Liver (tissue), 8 donors: ENCODE measurements at regions not wholly inside any gene's neighbourhood (a gene's known extent, or its start where the extent isn't known, plus 50 kb on each side); places are given as distances from the start of the nearest gene placed in this dataset.

ENCODE experiments used
- DNase-seq: peaks from one replicate; pipeline ENCODE4 v3.0.0-alpha.2; 2017; ENCODE audit warnings: low spot score
- H3K27ac ChIP-seq, 2 donors: one replicate each; pipeline ENCODE4 v1.7.0; 2013; ENCODE audit warnings: inconsistent platforms in 2 of 2, low read length in 2 of 2, control low read depth in 1 of 2, low read depth in 1 of 2, mild to moderate bottlenecking in 1 of 2
- H3K27me3 ChIP-seq, 4 donors: one replicate each; pipeline versions ENCODE4 v1.6.1 to v1.7.0; 2013; ENCODE audit warnings: low read length in 3 of 4, inconsistent platforms in 1 of 4, mild to moderate bottlenecking in 1 of 4, moderate library complexity in 1 of 4; ENCODE audit not compliant: control insufficient read depth in 4 of 4, insufficient read depth in 4 of 4
- H3K36me3 ChIP-seq, 4 donors: one replicate each; pipeline versions ENCODE4 v1.6.1 to v1.7.0; 2013; ENCODE audit warnings: low read length in 3 of 4, mild to moderate bottlenecking in 3 of 4, low read depth in 1 of 4, moderate library complexity in 1 of 4; ENCODE audit not compliant: control insufficient read depth in 4 of 4, insufficient read depth in 3 of 4
- H3K4me1 ChIP-seq, 4 donors: one replicate each; pipeline versions ENCODE4 v1.6.1 to v1.7.0; 2013; ENCODE audit warnings: low read length in 3 of 4, mild to moderate bottlenecking in 3 of 4, moderate library complexity in 1 of 4; ENCODE audit not compliant: control insufficient read depth in 4 of 4, insufficient read depth in 4 of 4
- H3K4me3 ChIP-seq, 3 donors: one replicate each; pipeline versions ENCODE4 v1.6.1 to v1.7.0; 2013; ENCODE audit warnings: low read length in 3 of 3, control low read depth in 1 of 3, low read depth in 1 of 3, mild to moderate bottlenecking in 1 of 3
- H3K9ac ChIP-seq, 2 donors: one replicate each; pipeline ENCODE4 v1.7.0; 2013; ENCODE audit warnings: low read length in 2 of 2, mild to moderate bottlenecking in 2 of 2, moderate library complexity in 2 of 2, control low read depth in 1 of 2, low read depth in 1 of 2
- H3K9me3 ChIP-seq, 4 donors: one replicate each; pipeline versions ENCODE4 v1.6.1 to v1.7.0; 2013; ENCODE audit warnings: low read length in 3 of 4; ENCODE audit not compliant: control insufficient read depth in 4 of 4
- ATF3 ChIP-seq: IDR thresholded peaks from 2 replicates; pipeline ENCODE4 v1.6.1; 2016; ENCODE audit warnings: antibody characterized with exemption
- EGR1 ChIP-seq, 2 donors: IDR thresholded peaks; 2 replicates each; pipeline ENCODE4 v1.6.1; 2016 to 2018; ENCODE audit warnings: antibody characterized with exemption in 2 of 2, low read depth in 2 of 2
- FOXA2 ChIP-seq: IDR thresholded peaks from 2 replicates; pipeline ENCODE4 v1.6.1; 2016; ENCODE audit warnings: antibody characterized with exemption
- GABPA ChIP-seq, 2 donors: IDR thresholded peaks in 1 of 2; conservative IDR thresholded peaks in 1 of 2; 2 replicates each; pipeline ENCODE4 v1.6.1; 2016; ENCODE audit warnings: antibody characterized with exemption in 2 of 2, mild to moderate bottlenecking in 1 of 2, moderate library complexity in 1 of 2
- HNF4G ChIP-seq: IDR thresholded peaks from 2 replicates; pipeline ENCODE4 v1.6.1; 2016; ENCODE audit warnings: antibody characterized with exemption
- NR2F2 ChIP-seq: IDR thresholded peaks from 2 replicates; pipeline ENCODE4 v1.6.1; 2016; ENCODE audit warnings: antibody characterized with exemption
- RXRA ChIP-seq, 2 donors: IDR thresholded peaks; 2 replicates each; pipeline ENCODE4 v1.6.1; 2017 to 2018; ENCODE audit warnings: antibody characterized with exemption in 2 of 2, mild to moderate bottlenecking in 1 of 2
- SP1 ChIP-seq: IDR thresholded peaks from 2 replicates; pipeline ENCODE4 v1.6.1; 2018; ENCODE audit warnings: antibody characterized with exemption, mild to moderate bottlenecking
- TAF1 ChIP-seq: conservative IDR thresholded peaks from 2 replicates; pipeline ENCODE4 v1.6.1; 2016; ENCODE audit warnings: antibody characterized with exemption, mild to moderate bottlenecking
- YY1 ChIP-seq: IDR thresholded peaks from 2 replicates; pipeline ENCODE4 v1.6.1; 2016; ENCODE audit warnings: antibody characterized with exemption, mild to moderate bottlenecking
- ZBTB33 ChIP-seq: IDR thresholded peaks from 2 replicates; pipeline ENCODE4 v1.6.1; 2016; ENCODE audit warnings: antibody characterized with exemption
- WGBS: extraction: QIAGEN DNeasy Blood & Tissue Kit; methylation state at CpG from one replicate; pipeline ENCODE4 v1.1.7; 2013; 5-methylcytosine and 5-hydroxymethylcytosine counted together
- TF ChIP-seq, protein P1 (sequence below): IDR thresholded peaks from 2 replicates; pipeline ENCODE4 v1.6.1; 2016; ENCODE audit warnings: antibody characterized with exemption
- TF ChIP-seq, protein P2 (sequence below): IDR thresholded peaks from 2 replicates; pipeline ENCODE4 v1.6.1; 2016; ENCODE audit warnings: antibody characterized with exemption, mild to moderate bottlenecking
- TF ChIP-seq, protein P3 (sequence below): fragments of 150-350 bp; IDR thresholded peaks from 2 replicates; pipeline ENCODE4 v1.5.1; 2017; ENCODE audit warnings: improper control_type of control experiment, low read depth, low read length; ENCODE audit not compliant: missing input control
- donor health status: healthy.
- donor health status: healthy.
- donor health status: healthy.
- donor health status: healthy.
- donor health status: healthy.

GRCh38 chr5:68419637-68420452 is 204.3 kb downstream of the PIK3R1 start:
- Histone ChIP-seq H3K4me1 (no peaks in the 10 kb centered on the region), H3K9ac (no peak overlapping the region), H3K27ac (no peak overlapping the region), H3K9me3 (no peaks in the 10 kb centered on the region), H3K36me3 (no peaks in the 10 kb centered on the region), H3K4me3 (no peak overlapping the region), H3K27me3 (no peaks in the 10 kb centered on the region)
- DNase-seq, result no peak
- 69% methylated on average over 8 of the region's 8 CpGs for WGBS
- TF ChIP-seq TAF1 (no peak), RXRA (IDR thresholded peaks at IDR 0.05) (no peak), NR2F2 (no peak), SP1 (no peak), EGR1 (IDR thresholded peaks at IDR 0.05; ENCODE audit: low read depth in 2 of 2) (no peak), HNF4G (no peak), GABPA (IDR thresholded peaks at IDR 0.05 in 1 of 2, conservative IDR thresholded peaks at IDR 0.05 in 1 of 2) (no peak), ATF3 (no peak), FOXA2 (no peak), ZBTB33 (no peak), YY1 (no peak)
- TF ChIP-seq, protein P1, sequence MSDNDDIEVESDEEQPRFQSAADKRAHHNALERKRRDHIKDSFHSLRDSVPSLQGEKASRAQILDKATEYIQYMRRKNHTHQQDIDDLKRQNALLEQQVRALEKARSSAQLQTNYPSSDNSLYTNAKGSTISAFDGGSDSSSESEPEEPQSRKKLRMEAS, result no peak
- TF ChIP-seq, protein P2, sequence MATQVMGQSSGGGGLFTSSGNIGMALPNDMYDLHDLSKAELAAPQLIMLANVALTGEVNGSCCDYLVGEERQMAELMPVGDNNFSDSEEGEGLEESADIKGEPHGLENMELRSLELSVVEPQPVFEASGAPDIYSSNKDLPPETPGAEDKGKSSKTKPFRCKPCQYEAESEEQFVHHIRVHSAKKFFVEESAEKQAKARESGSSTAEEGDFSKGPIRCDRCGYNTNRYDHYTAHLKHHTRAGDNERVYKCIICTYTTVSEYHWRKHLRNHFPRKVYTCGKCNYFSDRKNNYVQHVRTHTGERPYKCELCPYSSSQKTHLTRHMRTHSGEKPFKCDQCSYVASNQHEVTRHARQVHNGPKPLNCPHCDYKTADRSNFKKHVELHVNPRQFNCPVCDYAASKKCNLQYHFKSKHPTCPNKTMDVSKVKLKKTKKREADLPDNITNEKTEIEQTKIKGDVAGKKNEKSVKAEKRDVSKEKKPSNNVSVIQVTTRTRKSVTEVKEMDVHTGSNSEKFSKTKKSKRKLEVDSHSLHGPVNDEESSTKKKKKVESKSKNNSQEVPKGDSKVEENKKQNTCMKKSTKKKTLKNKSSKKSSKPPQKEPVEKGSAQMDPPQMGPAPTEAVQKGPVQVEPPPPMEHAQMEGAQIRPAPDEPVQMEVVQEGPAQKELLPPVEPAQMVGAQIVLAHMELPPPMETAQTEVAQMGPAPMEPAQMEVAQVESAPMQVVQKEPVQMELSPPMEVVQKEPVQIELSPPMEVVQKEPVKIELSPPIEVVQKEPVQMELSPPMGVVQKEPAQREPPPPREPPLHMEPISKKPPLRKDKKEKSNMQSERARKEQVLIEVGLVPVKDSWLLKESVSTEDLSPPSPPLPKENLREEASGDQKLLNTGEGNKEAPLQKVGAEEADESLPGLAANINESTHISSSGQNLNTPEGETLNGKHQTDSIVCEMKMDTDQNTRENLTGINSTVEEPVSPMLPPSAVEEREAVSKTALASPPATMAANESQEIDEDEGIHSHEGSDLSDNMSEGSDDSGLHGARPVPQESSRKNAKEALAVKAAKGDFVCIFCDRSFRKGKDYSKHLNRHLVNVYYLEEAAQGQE, result no peak
- TF ChIP-seq, protein P3, sequence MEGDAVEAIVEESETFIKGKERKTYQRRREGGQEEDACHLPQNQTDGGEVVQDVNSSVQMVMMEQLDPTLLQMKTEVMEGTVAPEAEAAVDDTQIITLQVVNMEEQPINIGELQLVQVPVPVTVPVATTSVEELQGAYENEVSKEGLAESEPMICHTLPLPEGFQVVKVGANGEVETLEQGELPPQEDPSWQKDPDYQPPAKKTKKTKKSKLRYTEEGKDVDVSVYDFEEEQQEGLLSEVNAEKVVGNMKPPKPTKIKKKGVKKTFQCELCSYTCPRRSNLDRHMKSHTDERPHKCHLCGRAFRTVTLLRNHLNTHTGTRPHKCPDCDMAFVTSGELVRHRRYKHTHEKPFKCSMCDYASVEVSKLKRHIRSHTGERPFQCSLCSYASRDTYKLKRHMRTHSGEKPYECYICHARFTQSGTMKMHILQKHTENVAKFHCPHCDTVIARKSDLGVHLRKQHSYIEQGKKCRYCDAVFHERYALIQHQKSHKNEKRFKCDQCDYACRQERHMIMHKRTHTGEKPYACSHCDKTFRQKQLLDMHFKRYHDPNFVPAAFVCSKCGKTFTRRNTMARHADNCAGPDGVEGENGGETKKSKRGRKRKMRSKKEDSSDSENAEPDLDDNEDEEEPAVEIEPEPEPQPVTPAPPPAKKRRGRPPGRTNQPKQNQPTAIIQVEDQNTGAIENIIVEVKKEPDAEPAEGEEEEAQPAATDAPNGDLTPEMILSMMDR, result no peak
